Ovary (tissue), 3 donors: ENCODE measurements at regions not wholly inside any gene's neighbourhood (a gene's known extent, or its start where the extent isn't known, plus 50 kb on each side); places are given as distances from the start of the nearest gene placed in this dataset.

Experiments
- EP300 ChIP-seq: sonication (generic); formaldehyde crosslinking; IDR thresholded peaks from one replicate; pipeline ENCODE4 v1.6.1; 2017; ENCODE audit warnings: antibody characterized with exemption
- POLR2A ChIP-seq: fragments of 450-650 bp; IDR thresholded peaks from one replicate; pipeline ENCODE4 v1.6.1; 2017; ENCODE audit warnings: antibody characterized with exemption, mild to moderate bottlenecking, moderate library complexity
- TF ChIP-seq, protein P1 (sequence below), 3 donors: fragments of 450-650 bp in 2 of 3; fragments of 200-600 bp in 1 of 3; IDR thresholded peaks; one replicate each; pipeline versions ENCODE4 v1.5.1 to v1.8.0; 2016 to 2022; ENCODE audit warnings: antibody characterized with exemption in 3 of 3, mild to moderate bottlenecking in 1 of 3
- donor health status: DM: no; HTN: no; CAD: no.

DNA sequence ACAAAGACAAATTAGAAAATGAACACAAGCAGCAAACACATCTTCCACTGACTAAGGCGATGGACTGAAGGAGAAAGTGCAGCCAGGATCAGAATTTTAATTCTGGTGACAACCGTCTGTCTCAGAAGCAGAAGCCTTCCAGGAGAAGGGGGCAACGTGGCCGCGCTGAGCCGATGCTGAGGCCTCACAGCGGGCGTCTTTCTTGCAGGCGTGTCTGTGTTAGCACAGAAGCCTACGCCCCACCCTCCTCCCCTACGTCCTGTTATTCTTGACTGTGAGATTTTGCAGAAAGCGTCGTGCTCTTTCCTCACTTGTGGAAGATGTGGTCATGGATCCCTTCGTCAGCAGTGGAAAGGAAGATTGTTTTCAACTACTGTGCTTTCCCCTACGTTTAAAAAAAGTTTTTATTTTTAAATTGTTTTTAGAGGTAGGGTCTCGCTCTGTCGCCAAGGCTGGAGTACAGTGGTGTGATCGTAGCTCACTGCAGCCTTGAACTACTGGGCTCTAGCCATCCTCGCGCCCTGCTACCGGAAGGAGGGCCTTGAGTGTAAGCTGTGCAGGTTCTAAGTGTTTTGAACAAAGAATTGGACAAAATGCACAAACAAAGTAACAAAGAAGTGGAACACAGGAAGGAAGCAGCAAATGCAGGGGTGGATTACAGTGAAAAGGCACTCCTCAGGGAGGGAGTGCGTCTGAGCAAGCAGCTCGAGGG lies 422.0 kb downstream of the GALR1 start:
- TF ChIP-seq, protein P1, sequence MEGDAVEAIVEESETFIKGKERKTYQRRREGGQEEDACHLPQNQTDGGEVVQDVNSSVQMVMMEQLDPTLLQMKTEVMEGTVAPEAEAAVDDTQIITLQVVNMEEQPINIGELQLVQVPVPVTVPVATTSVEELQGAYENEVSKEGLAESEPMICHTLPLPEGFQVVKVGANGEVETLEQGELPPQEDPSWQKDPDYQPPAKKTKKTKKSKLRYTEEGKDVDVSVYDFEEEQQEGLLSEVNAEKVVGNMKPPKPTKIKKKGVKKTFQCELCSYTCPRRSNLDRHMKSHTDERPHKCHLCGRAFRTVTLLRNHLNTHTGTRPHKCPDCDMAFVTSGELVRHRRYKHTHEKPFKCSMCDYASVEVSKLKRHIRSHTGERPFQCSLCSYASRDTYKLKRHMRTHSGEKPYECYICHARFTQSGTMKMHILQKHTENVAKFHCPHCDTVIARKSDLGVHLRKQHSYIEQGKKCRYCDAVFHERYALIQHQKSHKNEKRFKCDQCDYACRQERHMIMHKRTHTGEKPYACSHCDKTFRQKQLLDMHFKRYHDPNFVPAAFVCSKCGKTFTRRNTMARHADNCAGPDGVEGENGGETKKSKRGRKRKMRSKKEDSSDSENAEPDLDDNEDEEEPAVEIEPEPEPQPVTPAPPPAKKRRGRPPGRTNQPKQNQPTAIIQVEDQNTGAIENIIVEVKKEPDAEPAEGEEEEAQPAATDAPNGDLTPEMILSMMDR (IDR thresholded peaks at IDR 0.05), result no peak
- TF ChIP-seq POLR2A (no peak), EP300 (no peak)
